SK-N-SH (cell line): ENCODE measurements at regions not wholly inside any gene's neighbourhood (a gene's known extent, or its start where the extent isn't known, plus 50 kb on each side); places are given as distances from the start of the nearest gene placed in this dataset.

Source experiments
- CTCF ChIA-PET: fragments of 300-600, 350-600 bp; formaldehyde crosslinking; extraction: SDS; loops from one replicate; lab custom pipeline; 2021; lab: Yijun Ruan, JAX
- POLR2A ChIA-PET: fragments of 350-600 bp; sonication (Branson Sonifier 250); formaldehyde crosslinking; extraction: SDS; loops from one replicate; lab custom pipeline; 2020; ENCODE audit warnings: antibody characterized with exemption, inconsistent platforms; lab: Yijun Ruan, JAX
- DNase-seq: peaks from one replicate; pipeline ENCODE4 v3.0.0; 2012
- H2AFZ ChIP-seq: fragments of 200-600 bp; sonication (generic); 2 replicates; pipeline ENCODE4 v1.8.1; 2016; ENCODE audit warnings: antibody characterized with exemption, mild to moderate bottlenecking, low read depth
- H3F3A ChIP-seq: fragments of 200-600 bp; sonication (generic); replicated peaks from 2 replicates; pipeline ENCODE3; 2016; ENCODE audit warnings: antibody characterized with exemption, mild to moderate bottlenecking; ENCODE audit not compliant: insufficient read depth
- H3K27ac ChIP-seq, 2 experiments: fragments of 200-500 bp in 1 of 2; fragments of 200-600 bp in 1 of 2; sonication (Bioruptor generic) in 1 of 2; sonication (generic), shearing (Covaris generic) in 1 of 2; 2 replicates each; pipeline versions ENCODE4 v1.5.1 to v1.6.1; 2014 to 2016; ENCODE audit warnings: low read depth in 2 of 2, inconsistent platforms in 1 of 2, low read length in 1 of 2, mild to moderate bottlenecking in 1 of 2, mixed read lengths in 1 of 2
- H3K27me3 ChIP-seq: fragments of 200-600 bp; sonication (generic), shearing (Covaris generic); 2 replicates; pipeline ENCODE4 v1.6.1; 2016; ENCODE audit warnings: mixed run types; ENCODE audit not compliant: insufficient read depth
- H3K36me3 ChIP-seq, 2 experiments: fragments of 200-500 bp in 1 of 2; fragments of 200-600 bp in 1 of 2; sonication (Bioruptor generic) in 1 of 2; sonication (generic) in 1 of 2; replicated peaks in 1 of 2; 2 replicates each; pipeline versions ENCODE3 to v1.5.1; 2014 to 2016; ENCODE audit warnings: low read length in 1 of 2, mild to moderate bottlenecking in 1 of 2; ENCODE audit not compliant: insufficient read depth in 2 of 2, control insufficient read depth in 1 of 2
- H3K4me1 ChIP-seq, 2 experiments: fragments of 200-500 bp in 1 of 2; fragments of 200-600 bp in 1 of 2; sonication (Bioruptor generic) in 1 of 2; sonication (generic), shearing (Covaris generic) in 1 of 2; 2 replicates each; pipeline versions ENCODE4 v1.5.1 to v1.6.1; 2014 to 2016; ENCODE audit warnings: low read depth in 1 of 2, low read length in 1 of 2, mixed run types in 1 of 2; ENCODE audit not compliant: insufficient read depth in 2 of 2, control insufficient read depth in 1 of 2
- H3K4me2 ChIP-seq: fragments of 200-600 bp; sonication (generic), shearing (Covaris generic); 2 replicates; pipeline ENCODE4 v1.6.1; 2017; ENCODE audit warnings: mixed run types
- H3K4me3 ChIP-seq, 2 experiments: fragments of 200-500 bp in 1 of 2; fragments of 200-600 bp in 1 of 2; sonication (Bioruptor generic) in 1 of 2; sonication (generic), shearing (Covaris generic) in 1 of 2; 2 replicates each; pipeline versions ENCODE4 v1.5.1 to v1.8.1; 2014 to 2016; ENCODE audit warnings: low read depth in 2 of 2, inconsistent platforms in 1 of 2, low read length in 1 of 2, mild to moderate bottlenecking in 1 of 2, mixed read lengths in 1 of 2, moderate library complexity in 1 of 2
- H3K79me2 ChIP-seq: fragments of 200-600 bp; sonication (generic); 2 replicates; pipeline ENCODE4 v1.8.1; 2017; ENCODE audit warnings: mild to moderate bottlenecking; ENCODE audit not compliant: insufficient read depth
- H3K9ac ChIP-seq: fragments of 200-600 bp; sonication (generic); 2 replicates; pipeline ENCODE4 v1.6.1; 2017; ENCODE audit warnings: mixed run types
- H3K9me2 ChIP-seq: fragments of 200-600 bp; sonication (generic); 2 replicates; pipeline ENCODE4 v1.6.1; 2017; ENCODE audit warnings: mixed run types
- H3K9me3 ChIP-seq: fragments of 200-600 bp; sonication (generic); 2 replicates; pipeline ENCODE4 v1.6.1; 2017; ENCODE audit warnings: mixed run types, mild to moderate bottlenecking, moderate library complexity
- H4K20me1 ChIP-seq: fragments of 200-600 bp; sonication (generic); 2 replicates; pipeline ENCODE4 v1.6.1; 2017; ENCODE audit warnings: mild to moderate bottlenecking, mixed run types; ENCODE audit not compliant: insufficient read depth
- CHD2 ChIP-seq: fragments of 150-350 bp; IDR thresholded peaks from 2 replicates; pipeline ENCODE4 v1.6.1; 2018; ENCODE audit warnings: low read length; ENCODE audit not compliant: partially characterized antibody
- ELF1 ChIP-seq: IDR thresholded peaks from 2 replicates; pipeline ENCODE4 v1.4.0; 2012
- FOXJ3 ChIP-seq: sonication (generic); formaldehyde crosslinking; IDR thresholded peaks from 2 replicates; pipeline ENCODE4 v1.5.1; 2020; ENCODE audit warnings: mild to moderate bottlenecking, missing genetic modification reagents
- FOXM1 ChIP-seq: IDR thresholded peaks from 2 replicates; pipeline ENCODE4 v1.4.0; 2012; ENCODE audit warnings: low read depth, mild to moderate bottlenecking
- JUND ChIP-seq: IDR thresholded peaks from 2 replicates; pipeline ENCODE4 v1.4.0; 2012
- MEF2A ChIP-seq: IDR thresholded peaks from 2 replicates; pipeline ENCODE4 v1.4.0; 2012; ENCODE audit warnings: low read depth, borderline replicate concordance
- RCOR1 ChIP-seq: fragments of 150-350 bp; IDR thresholded peaks from 2 replicates; pipeline ENCODE4 v1.6.1; 2017; ENCODE audit warnings: antibody characterized with exemption, low read length
- RFX5 ChIP-seq: IDR thresholded peaks from 2 replicates; pipeline ENCODE4 v1.6.1; 2012; ENCODE audit warnings: mild to moderate bottlenecking, improper control_type of control experiment, low read length
- SMC3 ChIP-seq: IDR thresholded peaks from 2 replicates; pipeline ENCODE4 v1.6.1; 2012; ENCODE audit warnings: low read depth, low read length, improper control_type of control experiment
- WGBS: methylation state at CpG from one replicate; pipeline ENCODE4 v1.1.6; 2017; ENCODE audit warnings: low lambda C conversion rate; 5-methylcytosine and 5-hydroxymethylcytosine counted together
- TF ChIP-seq, protein P1 (sequence below): fragments of 150-350 bp; IDR thresholded peaks from 2 replicates; pipeline ENCODE4 v1.6.1; 2016; ENCODE audit warnings: mild to moderate bottlenecking, low read depth, low read length
- TF ChIP-seq, protein P2 (sequence below): fragments of 200-600 bp; sonication (generic); IDR thresholded peaks from 2 replicates; pipeline ENCODE4 v1.6.1; 2017; ENCODE audit warnings: antibody characterized with exemption, mild to moderate bottlenecking, moderate library complexity
- TF ChIP-seq, protein P3 (sequence below): IDR thresholded peaks from 2 replicates; pipeline ENCODE4; 2012

DNA sequence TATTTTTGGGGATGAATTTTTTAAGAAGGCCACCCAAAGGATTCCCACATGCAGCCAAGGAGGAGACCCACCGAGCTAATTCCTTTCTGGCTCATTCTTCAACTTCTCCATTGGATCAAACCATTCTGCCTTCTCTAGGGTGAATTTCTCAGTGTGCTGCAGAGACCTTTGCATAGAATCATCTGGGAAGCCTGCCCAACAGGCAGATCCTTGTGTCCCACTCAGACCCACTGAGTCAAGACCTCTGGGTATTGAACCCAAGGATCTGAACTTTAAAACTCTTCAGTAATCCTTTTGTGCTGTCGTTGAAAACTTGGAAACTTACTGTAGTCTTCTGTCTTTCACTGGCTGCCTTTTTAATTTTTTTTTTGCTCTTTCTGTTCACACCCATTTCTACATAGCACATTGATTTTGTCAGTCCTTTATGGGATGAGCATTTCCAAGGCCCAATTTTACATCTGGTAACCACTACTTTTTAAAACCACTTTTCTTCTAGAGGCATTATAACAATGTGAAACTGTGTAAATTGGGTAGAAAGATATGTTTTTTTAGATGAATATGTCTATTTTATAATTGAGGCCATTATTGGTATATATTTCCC is 120.2 kb downstream of the TSN start (continued):
- TF ChIP-seq, protein P1, sequence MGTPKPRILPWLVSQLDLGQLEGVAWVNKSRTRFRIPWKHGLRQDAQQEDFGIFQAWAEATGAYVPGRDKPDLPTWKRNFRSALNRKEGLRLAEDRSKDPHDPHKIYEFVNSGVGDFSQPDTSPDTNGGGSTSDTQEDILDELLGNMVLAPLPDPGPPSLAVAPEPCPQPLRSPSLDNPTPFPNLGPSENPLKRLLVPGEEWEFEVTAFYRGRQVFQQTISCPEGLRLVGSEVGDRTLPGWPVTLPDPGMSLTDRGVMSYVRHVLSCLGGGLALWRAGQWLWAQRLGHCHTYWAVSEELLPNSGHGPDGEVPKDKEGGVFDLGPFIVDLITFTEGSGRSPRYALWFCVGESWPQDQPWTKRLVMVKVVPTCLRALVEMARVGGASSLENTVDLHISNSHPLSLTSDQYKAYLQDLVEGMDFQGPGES: no peak

DNA sequence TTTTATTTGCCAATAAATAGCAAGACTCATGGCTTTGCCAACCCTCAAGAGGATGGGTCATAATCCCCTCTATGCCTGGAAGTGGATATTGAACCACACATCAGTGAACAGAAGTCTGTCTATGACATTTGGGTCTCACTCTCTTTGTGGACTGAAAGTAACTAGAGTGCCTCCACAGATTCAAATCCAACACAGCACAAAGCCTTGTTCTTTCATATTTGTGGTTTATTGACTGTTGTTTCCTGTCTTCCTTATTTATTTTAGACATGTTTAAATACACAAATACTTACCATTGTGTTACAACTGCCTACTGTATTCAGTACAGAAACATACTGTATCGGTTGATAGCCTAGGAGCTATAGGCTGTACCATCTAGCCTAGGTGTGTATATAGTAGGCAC is 121.9 kb downstream of the TSN start:
- no peak for DNase-seq
- ChIA-PET CTCF (interaction anchor here (1.7 kb wide), 1 partner anchor 13 kb away, joined by 5 read pairs; no protein-coding TSS in a partner anchor), POLR2A (no interaction called here)
- Histone ChIP-seq H3K4me1 (peaks cover 0 to 2% of the 10 kb centered on the region in 2 experiments; a peak in 1 of 4 replicates), H3F3A (no peaks in the 10 kb centered on the region), H3K4me3 (no peak overlapping the region), H3K27me3 (no peaks in the 10 kb centered on the region), H3K9me2 (no peaks in the 10 kb centered on the region), H3K36me3 (no peaks in the 10 kb centered on the region), H3K79me2 (no peaks in the 10 kb centered on the region), H2AFZ (no peak overlapping the region), H3K9me3 (no peaks in the 10 kb centered on the region), H3K27ac (no peak overlapping the region), H3K4me2 (no peak overlapping the region), H4K20me1 (no peaks in the 10 kb centered on the region), H3K9ac (no peak overlapping the region)
- WGBS: 64% methylated on average over 1 of the region's 1 CpG
- TF ChIP-seq CHD2: no peak
- TF ChIP-seq MEF2A: no peak
- TF ChIP-seq JUND: no peak
- TF ChIP-seq ELF1: no peak
- no peak for TF ChIP-seq RFX5

DNA sequence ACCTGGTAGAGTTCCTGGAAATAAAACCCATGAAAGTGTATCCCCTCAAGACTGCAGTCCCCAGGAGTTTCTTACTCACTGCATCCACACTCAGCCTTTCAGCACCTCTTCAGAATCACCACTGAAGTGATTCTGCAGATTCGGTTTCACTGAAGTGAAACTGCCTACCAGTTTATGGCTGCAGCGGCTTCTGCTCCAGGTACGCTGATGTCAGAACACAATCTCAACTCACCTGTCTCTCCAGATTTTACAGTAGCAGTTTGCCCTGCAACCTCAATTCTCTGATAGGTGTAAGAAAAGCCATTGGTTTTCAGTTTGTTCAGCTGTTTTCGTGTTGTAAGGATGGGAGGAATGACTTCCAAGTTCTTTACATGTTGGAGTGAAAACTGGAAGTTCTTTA is 124.8 kb downstream of the TSN start:
- Histone ChIP-seq H3F3A (no peaks in the 10 kb centered on the region), H3K9me2 (no peaks in the 10 kb centered on the region), H3K79me2 (no peaks in the 10 kb centered on the region)
- TF ChIP-seq, protein P1: no peak
- TF ChIP-seq ELF1 (no peak), RCOR1 (no peak), FOXM1 (no peak), FOXJ3 (CRISPR knock-in tag) (no peak), SMC3 (no peak), CHD2 (no peak), RFX5 (no peak)
- TF ChIP-seq, protein P2, sequence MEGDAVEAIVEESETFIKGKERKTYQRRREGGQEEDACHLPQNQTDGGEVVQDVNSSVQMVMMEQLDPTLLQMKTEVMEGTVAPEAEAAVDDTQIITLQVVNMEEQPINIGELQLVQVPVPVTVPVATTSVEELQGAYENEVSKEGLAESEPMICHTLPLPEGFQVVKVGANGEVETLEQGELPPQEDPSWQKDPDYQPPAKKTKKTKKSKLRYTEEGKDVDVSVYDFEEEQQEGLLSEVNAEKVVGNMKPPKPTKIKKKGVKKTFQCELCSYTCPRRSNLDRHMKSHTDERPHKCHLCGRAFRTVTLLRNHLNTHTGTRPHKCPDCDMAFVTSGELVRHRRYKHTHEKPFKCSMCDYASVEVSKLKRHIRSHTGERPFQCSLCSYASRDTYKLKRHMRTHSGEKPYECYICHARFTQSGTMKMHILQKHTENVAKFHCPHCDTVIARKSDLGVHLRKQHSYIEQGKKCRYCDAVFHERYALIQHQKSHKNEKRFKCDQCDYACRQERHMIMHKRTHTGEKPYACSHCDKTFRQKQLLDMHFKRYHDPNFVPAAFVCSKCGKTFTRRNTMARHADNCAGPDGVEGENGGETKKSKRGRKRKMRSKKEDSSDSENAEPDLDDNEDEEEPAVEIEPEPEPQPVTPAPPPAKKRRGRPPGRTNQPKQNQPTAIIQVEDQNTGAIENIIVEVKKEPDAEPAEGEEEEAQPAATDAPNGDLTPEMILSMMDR: no peak
- TF ChIP-seq, protein P3, sequence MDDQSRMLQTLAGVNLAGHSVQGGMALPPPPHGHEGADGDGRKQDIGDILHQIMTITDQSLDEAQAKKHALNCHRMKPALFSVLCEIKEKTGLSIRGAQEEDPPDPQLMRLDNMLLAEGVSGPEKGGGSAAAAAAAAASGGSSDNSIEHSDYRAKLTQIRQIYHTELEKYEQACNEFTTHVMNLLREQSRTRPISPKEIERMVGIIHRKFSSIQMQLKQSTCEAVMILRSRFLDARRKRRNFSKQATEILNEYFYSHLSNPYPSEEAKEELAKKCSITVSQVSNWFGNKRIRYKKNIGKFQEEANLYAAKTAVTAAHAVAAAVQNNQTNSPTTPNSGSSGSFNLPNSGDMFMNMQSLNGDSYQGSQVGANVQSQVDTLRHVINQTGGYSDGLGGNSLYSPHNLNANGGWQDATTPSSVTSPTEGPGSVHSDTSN: no peak
- TF ChIP-seq, all 33 proteins: peak for 0
- 37% methylated on average over 4 of the region's 4 CpGs for WGBS
- Histone ChIP-seq H3K4me2 (no peak overlapping the region), H3K4me3 (no peak overlapping the region), H3K4me1 (peaks cover 0 to 7% of the 10 kb centered on the region in 2 experiments; a peak in 1 of 4 replicates), H3K36me3 (no peaks in the 10 kb centered on the region), H3K27ac (no peak overlapping the region), H3K27me3 (no peaks in the 10 kb centered on the region), H3K9ac (no peak overlapping the region), H3K9me3 (no peaks in the 10 kb centered on the region), H4K20me1 (no peaks in the 10 kb centered on the region), H2AFZ (no peak overlapping the region)
- DNase-seq: no peak
- CTCF ChIA-PET: interaction anchor here (1.0 kb wide), 1 partner anchor 11 kb away, joined by 3 read pairs; no protein-coding TSS in a partner anchor
- POLR2A ChIA-PET: no interaction called here
